ENCODE measurements at regions not wholly inside any gene's neighbourhood (a gene's known extent, or its start where the extent isn't known, plus 50 kb on each side); places are given as distances from the start of the nearest gene placed in this dataset.

- no peaks in the 10 kb centered on the region for H3K9me3 Mint-ChIP-seq
These were observed 853.7 kb downstream of the PLOD2 start for GRCh38 chr3:145307272-145307671.

More at GRCh38 chr3:145307272-145307671, 853.7 kb downstream of the PLOD2 start:
- Histone ChIP-seq H3K4me1 (ENCODE audit: insufficient read depth, low read length) (no peaks in the 10 kb centered on the region), H4K8ac (replicated peaks; ENCODE audit: insufficient read length, low read depth, low read length) (no peak overlapping the region), H2BK12ac (ENCODE audit: insufficient read length, low read depth, low read length) (no peak overlapping the region), H3K79me1 (ENCODE audit: insufficient read depth, low read depth, low read length, poor library complexity, severe bottlenecking) (no peaks in the 10 kb centered on the region), H3K56ac (ENCODE audit: insufficient read length, low read depth, low read length) (no peak overlapping the region), H4K91ac (ENCODE audit: insufficient read length, low read depth, low read length) (no peak overlapping the region), H2BK20ac (ENCODE audit: low read depth, low read length, poor library complexity, severe bottlenecking) (no peak overlapping the region), H2AFZ (ENCODE audit: low read length) (no peak overlapping the region), H3K23me2 (ENCODE audit: insufficient read length, low read depth, low read length, poor library complexity, severe bottlenecking) (no peaks in the 10 kb centered on the region), H2BK15ac (ENCODE audit: low read depth, low read length) (no peak overlapping the region), H3K27ac (ENCODE audit: insufficient read length, low read depth, low read length) (no peak overlapping the region), H2AK5ac (ENCODE audit: insufficient read length, low read length) (no peak overlapping the region), H4K20me1 (ENCODE audit: control insufficient read depth, insufficient read depth, insufficient read length) (no peaks in the 10 kb centered on the region), H2BK5ac (ENCODE audit: insufficient read length, low read length) (no peak overlapping the region), H3K9ac (ENCODE audit: extremely low read depth, insufficient read length, low read length) (no peak overlapping the region), H3K4me2 (ENCODE audit: insufficient read depth, insufficient read length, low read length) (no peak overlapping the region), H3K4ac (ENCODE audit: low read depth, low read length) (no peak overlapping the region), H2BK120ac (ENCODE audit: low read depth, low read length, poor library complexity, severe bottlenecking) (no peak overlapping the region), H3K79me2 (ENCODE audit: insufficient read depth, low read length) (no peaks in the 10 kb centered on the region), H3K9me3 (ENCODE audit: control insufficient read depth, low read depth, low read length) (no peaks in the 10 kb centered on the region), H3K23ac (ENCODE audit: insufficient read length, low read depth, low read length) (no peak overlapping the region), H4K5ac (ENCODE audit: insufficient read length, low read depth, low read length) (no peak overlapping the region), H3K27me3 (ENCODE audit: insufficient read depth, low read length) (no peaks in the 10 kb centered on the region), H3K18ac (ENCODE audit: insufficient read length, low read depth, low read length) (no peak overlapping the region), H3T11ph (ENCODE audit: low read length) (no peak overlapping the region), H3K14ac (ENCODE audit: insufficient read depth, low read length) (no peak overlapping the region)
- H3K36me3 Mint-ChIP-seq (ENCODE audit: insufficient read depth in 1 of 3, low read depth in 3 of 3), result no peaks in the 10 kb centered on the region; a peak in 1 of 7 replicates
- DNase-seq, result no peak
- no peak overlapping the region for H3K4me3 Mint-ChIP-seq
- no peak for TF ChIP-seq CTCF (conservative IDR thresholded peaks at IDR 0.05)
- H3K27me3 Mint-ChIP-seq (ENCODE audit: low read depth), result no peaks in the 10 kb centered on the region
- peaks cover 0 to 2% of the 10 kb centered on the region in 2 experiments; a peak in 1 of 4 replicates for H3K4me1 Mint-ChIP-seq
- no peak overlapping the region for H3K27ac Mint-ChIP-seq

Data from H9 (cell line).